Thyroid gland (tissue), 4 donors: ENCODE measurements at regions not wholly inside any gene's neighbourhood (a gene's known extent, or its start where the extent isn't known, plus 50 kb on each side); places are given as distances from the start of the nearest gene placed in this dataset.

ENCODE experiments used
- DNase-seq, 2 donors: peaks; one replicate each; pipeline ENCODE4 v3.0.0-alpha.2; 2019
- H3K27ac ChIP-seq, 3 donors: fragments of 200-600 bp; sonication (generic); 1 replicate in 2 of 3; 2 replicates in 1 of 3; pipeline ENCODE4 v1.5.1; 2016 to 2019; ENCODE audit warnings: mild to moderate bottlenecking in 1 of 3, moderate library complexity in 1 of 3
- H3K27me3 ChIP-seq: fragments of 200-600 bp; sonication (generic); one replicate; pipeline ENCODE4 v1.5.1; 2019
- H3K36me3 ChIP-seq, 2 donors: fragments of 200-600 bp; sonication (generic); one replicate each; pipeline ENCODE4 v1.5.1; 2016 to 2019
- H3K4me1 ChIP-seq, 2 donors: fragments of 200-600 bp; sonication (generic); one replicate each; pipeline ENCODE4 v1.5.1; 2017 to 2019
- H3K4me3 ChIP-seq, 3 donors: fragments of 200-600 bp; sonication (generic); replicated peaks in 1 of 3; 1 replicate in 2 of 3; 2 replicates in 1 of 3; pipeline ENCODE4 v1.5.1; 2016; ENCODE audit warnings: mild to moderate bottlenecking in 1 of 3
- H3K9me3 ChIP-seq: fragments of 200-600 bp; sonication (generic); one replicate; pipeline ENCODE4 v1.5.1; 2017
- POLR2A ChIP-seq, 2 donors: fragments of 450-650 bp; IDR thresholded peaks; one replicate each; pipeline ENCODE4 v1.6.1; 2017; ENCODE audit warnings: antibody characterized with exemption in 2 of 2, mild to moderate bottlenecking in 2 of 2, moderate library complexity in 1 of 2
- WGBS, 2 donors: methylation state at CpG; one replicate each; pipeline ENCODE4 v1.1.5; 2017; 5-methylcytosine and 5-hydroxymethylcytosine counted together
- intact Hi-C: fragments of 100-400 bp; cut with DNase I; formaldehyde crosslinking; loops from one replicate; pipeline ENCODE4 v1.15.1; 2023
- TF ChIP-seq, protein P1 (sequence below), 6 experiments: fragments of 200-600 bp in 3 of 6; fragments of 450-650 bp in 3 of 6; sonication (generic) in 3 of 6; IDR thresholded peaks; one replicate each; pipeline ENCODE4 v1.5.1; 2016 to 2019; ENCODE audit warnings: antibody characterized with exemption in 6 of 6, mild to moderate bottlenecking in 2 of 6, inconsistent platforms in 1 of 6, moderate library complexity in 1 of 6

DNA sequence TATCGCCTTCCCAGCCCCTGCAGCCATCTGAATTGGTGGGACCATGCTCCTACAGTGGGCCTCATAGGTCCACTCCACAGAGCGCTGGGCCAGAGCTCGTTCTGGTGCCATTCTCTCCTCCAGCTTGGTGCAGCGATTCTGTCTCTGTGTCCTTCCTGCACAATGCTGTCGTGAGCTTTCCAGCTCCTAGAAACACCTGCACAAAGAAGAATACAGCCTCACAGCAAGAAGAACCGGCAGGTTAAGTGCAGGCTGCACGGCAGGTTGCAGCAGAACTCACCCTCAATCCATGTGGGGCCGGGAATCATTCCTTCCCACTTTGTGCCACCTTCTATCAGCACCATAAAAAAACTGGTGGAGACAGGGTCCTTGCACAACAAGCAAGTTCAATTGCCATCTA is 101.2 kb upstream of the ENPP6 start:
- no peaks in the 10 kb centered on the region for H3K36me3 ChIP-seq
- H3K4me1 ChIP-seq, result no peaks in the 10 kb centered on the region
- DNase-seq, result no peak
- TF ChIP-seq, protein P1, sequence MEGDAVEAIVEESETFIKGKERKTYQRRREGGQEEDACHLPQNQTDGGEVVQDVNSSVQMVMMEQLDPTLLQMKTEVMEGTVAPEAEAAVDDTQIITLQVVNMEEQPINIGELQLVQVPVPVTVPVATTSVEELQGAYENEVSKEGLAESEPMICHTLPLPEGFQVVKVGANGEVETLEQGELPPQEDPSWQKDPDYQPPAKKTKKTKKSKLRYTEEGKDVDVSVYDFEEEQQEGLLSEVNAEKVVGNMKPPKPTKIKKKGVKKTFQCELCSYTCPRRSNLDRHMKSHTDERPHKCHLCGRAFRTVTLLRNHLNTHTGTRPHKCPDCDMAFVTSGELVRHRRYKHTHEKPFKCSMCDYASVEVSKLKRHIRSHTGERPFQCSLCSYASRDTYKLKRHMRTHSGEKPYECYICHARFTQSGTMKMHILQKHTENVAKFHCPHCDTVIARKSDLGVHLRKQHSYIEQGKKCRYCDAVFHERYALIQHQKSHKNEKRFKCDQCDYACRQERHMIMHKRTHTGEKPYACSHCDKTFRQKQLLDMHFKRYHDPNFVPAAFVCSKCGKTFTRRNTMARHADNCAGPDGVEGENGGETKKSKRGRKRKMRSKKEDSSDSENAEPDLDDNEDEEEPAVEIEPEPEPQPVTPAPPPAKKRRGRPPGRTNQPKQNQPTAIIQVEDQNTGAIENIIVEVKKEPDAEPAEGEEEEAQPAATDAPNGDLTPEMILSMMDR (IDR thresholded peaks at IDR 0.05), result no peak
- TF ChIP-seq POLR2A (IDR thresholded peaks at IDR 0.05), result no peak
- H3K4me3 ChIP-seq, result no peak overlapping the region
- WGBS, 2 donors, result 81 to 83% methylated on average over 8 of the region's 8 CpGs
- intact Hi-C loops, result no loop called here
- H3K9me3 ChIP-seq, result no peaks in the 10 kb centered on the region
- no peaks in the 10 kb centered on the region for H3K27me3 ChIP-seq
- no peak overlapping the region for H3K27ac ChIP-seq

DNA sequence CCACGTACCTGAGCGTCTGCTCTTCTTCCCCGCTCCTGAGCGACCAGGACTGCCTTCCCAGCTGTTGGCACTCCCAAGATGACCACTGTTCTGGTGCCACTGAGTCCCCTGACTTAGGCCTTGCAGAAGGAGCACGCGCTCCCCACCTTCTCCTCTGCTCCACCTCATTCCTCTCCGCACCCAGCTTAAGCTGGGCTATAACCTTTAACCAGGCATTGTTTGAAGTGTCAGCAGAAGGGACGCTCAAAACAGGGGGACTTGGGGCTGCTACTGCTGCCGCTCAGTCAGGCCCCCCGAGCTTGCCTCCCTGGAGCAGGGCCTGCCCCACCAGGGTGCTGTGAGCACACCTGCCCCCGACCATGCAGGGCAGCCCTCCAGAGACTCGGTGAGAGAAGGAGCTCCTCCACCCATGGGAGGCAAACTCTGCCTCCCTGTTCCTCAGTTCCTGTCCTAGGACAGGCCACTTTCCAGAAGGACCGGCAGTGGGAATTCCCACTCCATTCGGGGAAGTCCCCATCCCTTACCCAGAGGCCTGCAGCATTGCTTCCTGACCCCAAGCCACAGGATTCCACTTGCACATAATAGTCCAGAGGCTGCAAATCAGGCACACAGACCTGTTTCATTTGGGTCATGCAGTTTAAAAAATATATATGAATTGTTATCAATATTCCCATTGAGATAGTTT is 99.7 kb upstream of the ENPP6 start:
- DNase-seq, result no peak
- H3K27ac ChIP-seq, result no peak overlapping the region
- 86 to 94% methylated on average over 9 to 13 of the region's 14 CpGs for WGBS, 2 donors
- no peak overlapping the region for H3K4me3 ChIP-seq
- no peaks in the 10 kb centered on the region for H3K27me3 ChIP-seq
- H3K9me3 ChIP-seq, result no peaks in the 10 kb centered on the region
- H3K4me1 ChIP-seq, result no peaks in the 10 kb centered on the region
- intact Hi-C loops, result no loop called here
- H3K36me3 ChIP-seq, result no peaks in the 10 kb centered on the region
- TF ChIP-seq POLR2A (IDR thresholded peaks at IDR 0.05), result no peak
- TF ChIP-seq, protein P1 (IDR thresholded peaks at IDR 0.05), result no peak

DNA sequence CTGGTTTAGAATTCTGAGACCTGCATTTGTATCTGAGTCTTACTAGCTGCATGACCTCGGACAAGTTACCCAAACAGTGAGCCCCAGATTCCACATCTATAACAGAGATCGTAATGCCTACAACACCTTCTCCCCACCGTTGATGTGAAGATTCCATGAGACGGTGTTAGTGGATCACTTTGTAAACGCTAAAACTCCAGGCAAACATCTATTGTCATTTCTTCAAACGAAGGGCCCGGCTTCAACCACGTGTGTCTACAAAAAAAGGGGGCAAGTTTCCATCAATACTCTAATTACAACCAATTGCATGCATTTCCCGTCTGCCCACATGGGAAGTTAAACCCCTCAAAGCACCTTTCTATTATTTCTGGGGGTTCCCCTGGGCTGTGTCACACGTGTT is 99.1 kb upstream of the ENPP6 start:
- Histone ChIP-seq H3K27me3 (no peaks in the 10 kb centered on the region), H3K36me3 (no peaks in the 10 kb centered on the region), H3K4me1 (no peaks in the 10 kb centered on the region), H3K4me3 (no peak overlapping the region), H3K9me3 (no peaks in the 10 kb centered on the region), H3K27ac (no peak overlapping the region)
- no peak for DNase-seq
- TF ChIP-seq, protein P1 (IDR thresholded peaks at IDR 0.05), result no peak
- TF ChIP-seq POLR2A (IDR thresholded peaks at IDR 0.05), result no peak
- WGBS, 2 donors, result 83 to 89% methylated on average over 10 of the region's 10 CpGs
- intact Hi-C loops, result no loop called here

DNA sequence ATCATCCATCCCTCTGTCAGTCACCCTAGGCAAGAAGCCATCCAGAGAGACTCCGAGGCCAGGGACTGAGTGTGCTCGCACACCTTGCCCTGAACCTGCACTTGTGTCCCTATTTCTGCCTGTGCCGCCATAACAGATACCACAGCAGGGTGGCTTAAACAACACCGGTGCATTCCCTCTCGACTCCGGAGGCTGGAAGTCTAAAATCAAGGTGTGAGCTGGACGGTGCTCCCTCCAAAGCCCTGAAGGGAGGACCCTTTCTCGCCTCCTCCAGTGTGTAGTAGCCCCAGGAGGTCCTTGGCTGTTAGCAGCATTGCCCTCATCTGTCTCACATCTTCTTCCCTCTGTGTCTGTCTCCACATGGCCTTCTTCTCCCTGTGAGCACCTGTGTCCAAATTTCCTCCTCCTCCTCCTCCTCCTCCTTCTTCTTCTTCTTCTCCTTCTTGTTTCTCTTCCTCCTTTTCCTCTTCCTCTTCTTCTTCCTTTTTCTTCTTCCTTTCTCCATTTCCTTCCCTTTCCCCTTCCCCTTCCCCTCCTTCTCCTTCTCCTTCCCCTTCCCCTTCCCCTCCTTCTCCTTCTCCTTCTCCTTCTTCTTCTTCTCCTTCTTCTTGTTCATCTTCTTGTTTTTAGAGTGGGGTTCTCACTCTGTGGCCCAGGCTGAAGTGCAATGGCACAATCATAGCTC is 98.1 kb upstream of the ENPP6 start:
- TF ChIP-seq POLR2A (IDR thresholded peaks at IDR 0.05), result no peak
- TF ChIP-seq, protein P1 (IDR thresholded peaks at IDR 0.05), result no peak
- Histone ChIP-seq H3K27me3 (no peaks in the 10 kb centered on the region), H3K4me3 (no peak overlapping the region), H3K4me1 (peaks cover 4 to 5% of the 10 kb centered on the region in 2 donors), H3K9me3 (no peaks in the 10 kb centered on the region), H3K36me3 (no peaks in the 10 kb centered on the region), H3K27ac (no peak overlapping the region)
- WGBS, 2 donors, result 93 to 96% methylated on average over 8 of the region's 8 CpGs
- intact Hi-C loops, result no loop called here
- DNase-seq, result no peak
